ENCODE measurements at regions not wholly inside any gene's neighbourhood (a gene's known extent, or its start where the extent isn't known, plus 50 kb on each side); places are given as distances from the start of the nearest gene placed in this dataset.

DNA sequence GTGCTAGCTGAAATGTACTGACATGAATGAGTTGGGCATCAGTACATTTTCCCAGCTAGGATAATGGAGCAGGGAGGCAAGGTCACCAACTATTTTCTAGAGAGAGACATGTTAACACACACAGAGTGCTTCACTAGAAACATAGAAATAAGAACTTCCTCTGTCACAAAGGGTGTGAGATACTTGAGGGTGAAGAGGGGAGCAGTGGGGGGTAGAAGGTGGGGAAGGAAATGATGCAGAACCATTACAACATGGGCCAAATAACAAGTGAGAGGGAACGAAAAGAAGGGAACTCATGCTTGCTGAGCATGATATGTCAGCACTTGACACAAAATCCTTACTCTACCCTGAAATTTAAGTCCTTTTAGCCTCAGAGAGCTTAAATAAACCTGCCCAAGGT lies 87.8 kb upstream of the RFC3 start (continued):
- TF ChIP-seq, protein P1, sequence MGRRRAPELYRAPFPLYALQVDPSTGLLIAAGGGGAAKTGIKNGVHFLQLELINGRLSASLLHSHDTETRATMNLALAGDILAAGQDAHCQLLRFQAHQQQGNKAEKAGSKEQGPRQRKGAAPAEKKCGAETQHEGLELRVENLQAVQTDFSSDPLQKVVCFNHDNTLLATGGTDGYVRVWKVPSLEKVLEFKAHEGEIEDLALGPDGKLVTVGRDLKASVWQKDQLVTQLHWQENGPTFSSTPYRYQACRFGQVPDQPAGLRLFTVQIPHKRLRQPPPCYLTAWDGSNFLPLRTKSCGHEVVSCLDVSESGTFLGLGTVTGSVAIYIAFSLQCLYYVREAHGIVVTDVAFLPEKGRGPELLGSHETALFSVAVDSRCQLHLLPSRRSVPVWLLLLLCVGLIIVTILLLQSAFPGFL (CRISPR knock-in tag; IDR thresholded peaks at IDR 0.05; ENCODE audit: borderline replicate concordance), result no peak
- TF ChIP-seq, protein P2, sequence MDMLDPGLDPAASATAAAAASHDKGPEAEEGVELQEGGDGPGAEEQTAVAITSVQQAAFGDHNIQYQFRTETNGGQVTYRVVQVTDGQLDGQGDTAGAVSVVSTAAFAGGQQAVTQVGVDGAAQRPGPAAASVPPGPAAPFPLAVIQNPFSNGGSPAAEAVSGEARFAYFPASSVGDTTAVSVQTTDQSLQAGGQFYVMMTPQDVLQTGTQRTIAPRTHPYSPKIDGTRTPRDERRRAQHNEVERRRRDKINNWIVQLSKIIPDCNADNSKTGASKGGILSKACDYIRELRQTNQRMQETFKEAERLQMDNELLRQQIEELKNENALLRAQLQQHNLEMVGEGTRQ (CRISPR knock-in tag; IDR thresholded peaks at IDR 0.05), result no peak
- TF ChIP-seq GABPB1 (CRISPR knock-in tag; IDR thresholded peaks at IDR 0.05) (no peak), NR3C1 (CRISPR knock-in tag; conservative IDR thresholded peaks at IDR 0.05; ENCODE audit: low read depth) (no peak), NFYB (CRISPR knock-in tag; conservative IDR thresholded peaks at IDR 0.05; ENCODE audit: low read depth) (no peak), SOX15 (CRISPR knock-in tag; IDR thresholded peaks at IDR 0.05) (no peak), ZNF396 (CRISPR knock-in tag; IDR thresholded peaks at IDR 0.05; ENCODE audit: borderline replicate concordance) (no peak), KAT7 (CRISPR knock-in tag; IDR thresholded peaks at IDR 0.05; ENCODE audit: borderline replicate concordance) (no peak)

DNA sequence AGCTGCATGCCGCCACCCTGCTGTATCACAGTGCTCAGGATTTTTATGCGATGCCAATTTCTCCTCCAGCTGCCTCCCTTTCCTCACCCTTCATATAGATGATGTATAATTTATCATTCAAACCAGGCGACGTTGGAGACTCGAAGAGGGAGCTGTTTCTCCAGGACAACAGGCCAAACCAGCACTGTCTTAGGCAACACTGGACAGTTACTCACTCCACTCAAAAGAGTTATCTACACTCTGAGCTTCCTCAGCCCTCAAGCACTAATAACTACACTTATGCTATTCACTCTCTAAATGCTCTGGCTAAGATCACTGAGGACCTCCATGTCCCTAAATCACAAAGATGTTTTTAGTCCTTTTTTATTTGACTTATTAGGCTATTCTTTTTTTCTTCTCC lies 87.3 kb upstream of the RFC3 start:
- no peaks in the 10 kb centered on the region for H3K36me3 Mint-ChIP-seq
- ATAC-seq (no peak), DNase-seq (ENCODE audit: low spot score) (no peak)
- no peaks in the 10 kb centered on the region for H3K4me1 Mint-ChIP-seq
- no peaks in the 10 kb centered on the region for H3K27me3 Mint-ChIP-seq (ENCODE audit: low read depth)
- H3K27ac Mint-ChIP-seq, result no peak overlapping the region
- no peak overlapping the region for H3K4me3 Mint-ChIP-seq
- POLR2A ChIA-PET, result no interaction called here
- CTCF ChIA-PET, result interaction anchor here (1.0 to 1.4 kb wide), 2 partner anchors 31 to 188 kb away, joined by 3 to 4 read pairs; no protein-coding TSS in a partner anchor
- peaks cover 3% of the 10 kb centered on the region; the same call in 1 of the 2 replicates for H3K9me3 Mint-ChIP-seq
- TF ChIP-seq ZNF232 (CRISPR knock-in tag; IDR thresholded peaks at IDR 0.05) (no peak), CREM (CRISPR knock-in tag; IDR thresholded peaks at IDR 0.05) (no peak), FOXP1 (CRISPR knock-in tag; IDR thresholded peaks at IDR 0.05; ENCODE audit: borderline replicate concordance) (no peak), JUN (CRISPR knock-in tag; IDR thresholded peaks at IDR 0.05) (no peak), ZNF219 (CRISPR knock-in tag; IDR thresholded peaks at IDR 0.05; ENCODE audit: borderline replicate concordance) (no peak), RELA (CRISPR knock-in tag; IDR thresholded peaks at IDR 0.05; ENCODE audit: borderline replicate concordance) (no peak), ZNF423 (CRISPR knock-in tag; IDR thresholded peaks at IDR 0.05) (no peak), ZNF138 (CRISPR knock-in tag; conservative IDR thresholded peaks at IDR 0.05) (no peak), MXD4 (CRISPR knock-in tag; IDR thresholded peaks at IDR 0.05; ENCODE audit: borderline replicate concordance) (no peak), EMX1 (CRISPR knock-in tag; IDR thresholded peaks at IDR 0.05) (no peak)
- TF ChIP-seq, protein P3, sequence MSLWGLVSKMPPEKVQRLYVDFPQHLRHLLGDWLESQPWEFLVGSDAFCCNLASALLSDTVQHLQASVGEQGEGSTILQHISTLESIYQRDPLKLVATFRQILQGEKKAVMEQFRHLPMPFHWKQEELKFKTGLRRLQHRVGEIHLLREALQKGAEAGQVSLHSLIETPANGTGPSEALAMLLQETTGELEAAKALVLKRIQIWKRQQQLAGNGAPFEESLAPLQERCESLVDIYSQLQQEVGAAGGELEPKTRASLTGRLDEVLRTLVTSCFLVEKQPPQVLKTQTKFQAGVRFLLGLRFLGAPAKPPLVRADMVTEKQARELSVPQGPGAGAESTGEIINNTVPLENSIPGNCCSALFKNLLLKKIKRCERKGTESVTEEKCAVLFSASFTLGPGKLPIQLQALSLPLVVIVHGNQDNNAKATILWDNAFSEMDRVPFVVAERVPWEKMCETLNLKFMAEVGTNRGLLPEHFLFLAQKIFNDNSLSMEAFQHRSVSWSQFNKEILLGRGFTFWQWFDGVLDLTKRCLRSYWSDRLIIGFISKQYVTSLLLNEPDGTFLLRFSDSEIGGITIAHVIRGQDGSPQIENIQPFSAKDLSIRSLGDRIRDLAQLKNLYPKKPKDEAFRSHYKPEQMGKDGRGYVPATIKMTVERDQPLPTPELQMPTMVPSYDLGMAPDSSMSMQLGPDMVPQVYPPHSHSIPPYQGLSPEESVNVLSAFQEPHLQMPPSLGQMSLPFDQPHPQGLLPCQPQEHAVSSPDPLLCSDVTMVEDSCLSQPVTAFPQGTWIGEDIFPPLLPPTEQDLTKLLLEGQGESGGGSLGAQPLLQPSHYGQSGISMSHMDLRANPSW (CRISPR knock-in tag; conservative IDR thresholded peaks at IDR 0.05; ENCODE audit: low read depth), result no peak
- TF ChIP-seq, protein P4, sequence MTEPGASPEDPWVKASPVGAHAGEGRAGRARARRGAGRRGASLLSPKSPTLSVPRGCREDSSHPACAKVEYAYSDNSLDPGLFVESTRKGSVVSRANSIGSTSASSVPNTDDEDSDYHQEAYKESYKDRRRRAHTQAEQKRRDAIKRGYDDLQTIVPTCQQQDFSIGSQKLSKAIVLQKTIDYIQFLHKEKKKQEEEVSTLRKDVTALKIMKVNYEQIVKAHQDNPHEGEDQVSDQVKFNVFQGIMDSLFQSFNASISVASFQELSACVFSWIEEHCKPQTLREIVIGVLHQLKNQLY (CRISPR knock-in tag; IDR thresholded peaks at IDR 0.05), result no peak
- TF ChIP-seq, protein P5, sequence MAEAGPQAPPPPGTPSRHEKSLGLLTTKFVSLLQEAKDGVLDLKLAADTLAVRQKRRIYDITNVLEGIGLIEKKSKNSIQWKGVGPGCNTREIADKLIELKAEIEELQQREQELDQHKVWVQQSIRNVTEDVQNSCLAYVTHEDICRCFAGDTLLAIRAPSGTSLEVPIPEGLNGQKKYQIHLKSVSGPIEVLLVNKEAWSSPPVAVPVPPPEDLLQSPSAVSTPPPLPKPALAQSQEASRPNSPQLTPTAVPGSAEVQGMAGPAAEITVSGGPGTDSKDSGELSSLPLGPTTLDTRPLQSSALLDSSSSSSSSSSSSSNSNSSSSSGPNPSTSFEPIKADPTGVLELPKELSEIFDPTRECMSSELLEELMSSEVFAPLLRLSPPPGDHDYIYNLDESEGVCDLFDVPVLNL (CRISPR knock-in tag; IDR thresholded peaks at IDR 0.05; ENCODE audit: borderline replicate concordance, low read depth), result no peak
- TF ChIP-seq, protein P6, sequence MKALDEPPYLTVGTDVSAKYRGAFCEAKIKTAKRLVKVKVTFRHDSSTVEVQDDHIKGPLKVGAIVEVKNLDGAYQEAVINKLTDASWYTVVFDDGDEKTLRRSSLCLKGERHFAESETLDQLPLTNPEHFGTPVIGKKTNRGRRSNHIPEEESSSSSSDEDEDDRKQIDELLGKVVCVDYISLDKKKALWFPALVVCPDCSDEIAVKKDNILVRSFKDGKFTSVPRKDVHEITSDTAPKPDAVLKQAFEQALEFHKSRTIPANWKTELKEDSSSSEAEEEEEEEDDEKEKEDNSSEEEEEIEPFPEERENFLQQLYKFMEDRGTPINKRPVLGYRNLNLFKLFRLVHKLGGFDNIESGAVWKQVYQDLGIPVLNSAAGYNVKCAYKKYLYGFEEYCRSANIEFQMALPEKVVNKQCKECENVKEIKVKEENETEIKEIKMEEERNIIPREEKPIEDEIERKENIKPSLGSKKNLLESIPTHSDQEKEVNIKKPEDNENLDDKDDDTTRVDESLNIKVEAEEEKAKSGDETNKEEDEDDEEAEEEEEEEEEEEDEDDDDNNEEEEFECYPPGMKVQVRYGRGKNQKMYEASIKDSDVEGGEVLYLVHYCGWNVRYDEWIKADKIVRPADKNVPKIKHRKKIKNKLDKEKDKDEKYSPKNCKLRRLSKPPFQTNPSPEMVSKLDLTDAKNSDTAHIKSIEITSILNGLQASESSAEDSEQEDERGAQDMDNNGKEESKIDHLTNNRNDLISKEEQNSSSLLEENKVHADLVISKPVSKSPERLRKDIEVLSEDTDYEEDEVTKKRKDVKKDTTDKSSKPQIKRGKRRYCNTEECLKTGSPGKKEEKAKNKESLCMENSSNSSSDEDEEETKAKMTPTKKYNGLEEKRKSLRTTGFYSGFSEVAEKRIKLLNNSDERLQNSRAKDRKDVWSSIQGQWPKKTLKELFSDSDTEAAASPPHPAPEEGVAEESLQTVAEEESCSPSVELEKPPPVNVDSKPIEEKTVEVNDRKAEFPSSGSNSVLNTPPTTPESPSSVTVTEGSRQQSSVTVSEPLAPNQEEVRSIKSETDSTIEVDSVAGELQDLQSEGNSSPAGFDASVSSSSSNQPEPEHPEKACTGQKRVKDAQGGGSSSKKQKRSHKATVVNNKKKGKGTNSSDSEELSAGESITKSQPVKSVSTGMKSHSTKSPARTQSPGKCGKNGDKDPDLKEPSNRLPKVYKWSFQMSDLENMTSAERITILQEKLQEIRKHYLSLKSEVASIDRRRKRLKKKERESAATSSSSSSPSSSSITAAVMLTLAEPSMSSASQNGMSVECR (CRISPR knock-in tag; IDR thresholded peaks at IDR 0.05; ENCODE audit: borderline replicate concordance), result no peak
- TF ChIP-seq, protein P7, sequence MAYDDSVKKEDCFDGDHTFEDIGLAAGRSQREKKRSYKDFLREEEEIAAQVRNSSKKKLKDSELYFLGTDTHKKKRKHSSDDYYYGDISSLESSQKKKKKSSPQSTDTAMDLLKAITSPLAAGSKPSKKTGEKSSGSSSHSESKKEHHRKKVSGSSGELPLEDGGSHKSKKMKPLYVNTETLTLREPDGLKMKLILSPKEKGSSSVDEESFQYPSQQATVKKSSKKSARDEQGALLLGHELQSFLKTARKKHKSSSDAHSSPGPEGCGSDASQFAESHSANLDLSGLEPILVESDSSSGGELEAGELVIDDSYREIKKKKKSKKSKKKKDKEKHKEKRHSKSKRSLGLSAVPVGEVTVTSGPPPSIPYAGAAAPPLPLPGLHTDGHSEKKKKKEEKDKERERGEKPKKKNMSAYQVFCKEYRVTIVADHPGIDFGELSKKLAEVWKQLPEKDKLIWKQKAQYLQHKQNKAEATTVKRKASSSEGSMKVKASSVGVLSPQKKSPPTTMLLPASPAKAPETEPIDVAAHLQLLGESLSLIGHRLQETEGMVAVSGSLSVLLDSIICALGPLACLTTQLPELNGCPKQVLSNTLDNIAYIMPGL (CRISPR knock-in tag; IDR thresholded peaks at IDR 0.05), result no peak
- TF ChIP-seq, protein P8, sequence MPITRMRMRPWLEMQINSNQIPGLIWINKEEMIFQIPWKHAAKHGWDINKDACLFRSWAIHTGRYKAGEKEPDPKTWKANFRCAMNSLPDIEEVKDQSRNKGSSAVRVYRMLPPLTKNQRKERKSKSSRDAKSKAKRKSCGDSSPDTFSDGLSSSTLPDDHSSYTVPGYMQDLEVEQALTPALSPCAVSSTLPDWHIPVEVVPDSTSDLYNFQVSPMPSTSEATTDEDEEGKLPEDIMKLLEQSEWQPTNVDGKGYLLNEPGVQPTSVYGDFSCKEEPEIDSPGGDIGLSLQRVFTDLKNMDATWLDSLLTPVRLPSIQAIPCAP (CRISPR knock-in tag; IDR thresholded peaks at IDR 0.05), result no peak
